Activated CD8-positive, alpha-beta memory T cell treated with anti-CD3 and anti-CD28 coated beads for 48 hours (primary cell): ENCODE measurements at regions not wholly inside any gene's neighbourhood (a gene's known extent, or its start where the extent isn't known, plus 50 kb on each side); places are given as distances from the start of the nearest gene placed in this dataset.

ENCODE experiments used
- DNase-seq, 3 experiments: peaks; one replicate each; pipeline ENCODE4 v3.0.0-alpha.2; 2020; ENCODE audit warnings: low read depth in 2 of 3, low spot score in 2 of 3

- DNase-seq, result no peak
Measured at GRCh38 chr2:2702385-2702784, 371.3 kb upstream of the MYT1L start.

GRCh38 chr2:2701813-2702212 lies 370.7 kb upstream of the MYT1L start:
- DNase-seq, result no peak

- no peak for DNase-seq
Measured at GRCh38 chr2:2701176-2701781, 370.2 kb upstream of the MYT1L start.

- no peak for DNase-seq
Measured at GRCh38 chr2:2699121-2699505, 368.0 kb upstream of the MYT1L start.

- no peak for DNase-seq
Measured at GRCh38 chr2:2698182-2699120, 367.4 kb upstream of the MYT1L start.

- no peak for DNase-seq
Measured at GRCh38 chr2:2696733-2697455, 365.8 kb upstream of the MYT1L start.

- no peak for DNase-seq
Measured at GRCh38 chr2:2696325-2696724, 365.2 kb upstream of the MYT1L start.

GRCh38 chr2:2694746-2695145 lies 363.7 kb upstream of the MYT1L start:
- DNase-seq, result no peak

- DNase-seq, result no peak
Measured at GRCh38 chr2:2692599-2693389, 361.7 kb upstream of the MYT1L start.

- DNase-seq, result no peak
Measured at GRCh38 chr2:2691419-2691818, 360.3 kb upstream of the MYT1L start.

- no peak for DNase-seq
Measured at GRCh38 chr2:2690985-2691384, 359.9 kb upstream of the MYT1L start.

- DNase-seq, result no peak
Measured at GRCh38 chr2:2689306-2689705, 358.2 kb upstream of the MYT1L start.

- DNase-seq, result no peak
Measured at GRCh38 chr2:2688254-2688653, 357.2 kb upstream of the MYT1L start.

GRCh38 chr2:2687745-2688144 lies 356.7 kb upstream of the MYT1L start:
- DNase-seq, result no peak

GRCh38 chr2:2686222-2686621 lies 355.1 kb upstream of the MYT1L start:
- no peak for DNase-seq

GRCh38 chr2:2683606-2684224 lies 352.6 kb upstream of the MYT1L start:
- DNase-seq, result no peak

- DNase-seq, result no peak
Measured at GRCh38 chr2:2682700-2683342, 351.7 kb upstream of the MYT1L start.

- DNase-seq, result no peak
Measured at GRCh38 chr2:2681711-2682251, 350.7 kb upstream of the MYT1L start.

GRCh38 chr2:2681085-2681484 lies 350.0 kb upstream of the MYT1L start:
- DNase-seq, result no peak

- DNase-seq, result no peak
Measured at GRCh38 chr2:2674831-2675230, 343.8 kb upstream of the MYT1L start.
